Omental fat pad (tissue), 3 donors: ENCODE measurements at regions not wholly inside any gene's neighbourhood (a gene's known extent, or its start where the extent isn't known, plus 50 kb on each side); places are given as distances from the start of the nearest gene placed in this dataset.

Experiments
- ATAC-seq: fragments of 150-250 bp; one replicate; pipeline ENCODE4 v1.9.1; 2016; ENCODE audit warnings: mild to moderate bottlenecking, moderate library complexity; ENCODE audit not compliant: low FRiP score
- DNase-seq: peaks from one replicate; pipeline ENCODE4 v3.0.0-alpha.2; 2019; ENCODE audit warnings: low spot score
- CTCF ChIP-seq, 3 donors: fragments of 450-650 bp; IDR thresholded peaks; one replicate each; pipeline ENCODE4 v1.5.1; 2016 to 2017; ENCODE audit warnings: antibody characterized with exemption in 3 of 3, mild to moderate bottlenecking in 3 of 3, moderate library complexity in 2 of 3

GRCh38 chr21:16974060-16974459 lies 538.8 kb upstream of the CXADR start:
- TF ChIP-seq CTCF (IDR thresholded peaks at IDR 0.05): no peak
- DNase-seq: no peak
- ATAC-seq: no peak

GRCh38 chr21:16976193-16976592 lies 536.6 kb upstream of the CXADR start:
- no peak for TF ChIP-seq CTCF (IDR thresholded peaks at IDR 0.05)
- ATAC-seq: no peak
- no peak for DNase-seq

GRCh38 chr21:16978309-16978895 lies 534.4 kb upstream of the CXADR start:
- TF ChIP-seq CTCF (IDR thresholded peaks at IDR 0.05): no peak
- no peak for ATAC-seq
- no peak for DNase-seq

GRCh38 chr21:16979574-16979973 lies 533.3 kb upstream of the CXADR start:
- no peak for TF ChIP-seq CTCF (IDR thresholded peaks at IDR 0.05)
- DNase-seq (no peak), ATAC-seq (no peak)

GRCh38 chr21:16983420-16983819 lies 529.4 kb upstream of the CXADR start:
- DNase-seq (no peak), ATAC-seq (no peak)
- no peak for TF ChIP-seq CTCF (IDR thresholded peaks at IDR 0.05)

GRCh38 chr21:16992448-16992847 lies 520.4 kb upstream of the CXADR start:
- TF ChIP-seq CTCF (IDR thresholded peaks at IDR 0.05): no peak
- ATAC-seq (no peak), DNase-seq (no peak)

GRCh38 chr21:16993416-16994038 lies 519.3 kb upstream of the CXADR start:
- ATAC-seq: no peak
- no peak for TF ChIP-seq CTCF (IDR thresholded peaks at IDR 0.05)
- no peak for DNase-seq
